ENCODE measurements at regions not wholly inside any gene's neighbourhood (a gene's known extent, or its start where the extent isn't known, plus 50 kb on each side); places are given as distances from the start of the nearest gene placed in this dataset.

DNA sequence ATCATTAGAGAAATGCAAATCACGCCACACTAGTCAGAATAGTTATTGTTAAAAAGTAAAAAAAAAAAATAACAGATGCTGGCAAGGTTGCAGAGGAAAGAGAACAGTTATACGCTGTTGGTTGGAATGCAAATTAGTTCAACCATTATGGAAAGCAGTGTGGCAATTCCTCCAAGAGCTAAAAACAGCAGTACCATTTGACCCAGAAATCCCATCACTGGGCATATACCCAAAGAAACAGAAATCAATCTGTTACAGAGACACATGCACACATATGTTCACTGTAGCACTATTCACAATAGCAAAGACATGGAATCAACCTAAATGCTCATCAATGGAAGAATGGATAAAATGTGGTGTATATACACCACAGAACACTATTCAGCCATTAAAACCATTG is 388.7 kb upstream of the FMR1 start:
- TF ChIP-seq EP300 (IDR thresholded peaks at IDR 0.05) (no peak), POLR2A (IDR thresholded peaks at IDR 0.05) (no peak)
- TF ChIP-seq, protein P1, sequence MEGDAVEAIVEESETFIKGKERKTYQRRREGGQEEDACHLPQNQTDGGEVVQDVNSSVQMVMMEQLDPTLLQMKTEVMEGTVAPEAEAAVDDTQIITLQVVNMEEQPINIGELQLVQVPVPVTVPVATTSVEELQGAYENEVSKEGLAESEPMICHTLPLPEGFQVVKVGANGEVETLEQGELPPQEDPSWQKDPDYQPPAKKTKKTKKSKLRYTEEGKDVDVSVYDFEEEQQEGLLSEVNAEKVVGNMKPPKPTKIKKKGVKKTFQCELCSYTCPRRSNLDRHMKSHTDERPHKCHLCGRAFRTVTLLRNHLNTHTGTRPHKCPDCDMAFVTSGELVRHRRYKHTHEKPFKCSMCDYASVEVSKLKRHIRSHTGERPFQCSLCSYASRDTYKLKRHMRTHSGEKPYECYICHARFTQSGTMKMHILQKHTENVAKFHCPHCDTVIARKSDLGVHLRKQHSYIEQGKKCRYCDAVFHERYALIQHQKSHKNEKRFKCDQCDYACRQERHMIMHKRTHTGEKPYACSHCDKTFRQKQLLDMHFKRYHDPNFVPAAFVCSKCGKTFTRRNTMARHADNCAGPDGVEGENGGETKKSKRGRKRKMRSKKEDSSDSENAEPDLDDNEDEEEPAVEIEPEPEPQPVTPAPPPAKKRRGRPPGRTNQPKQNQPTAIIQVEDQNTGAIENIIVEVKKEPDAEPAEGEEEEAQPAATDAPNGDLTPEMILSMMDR (IDR thresholded peaks at IDR 0.05): no peak

Data from ovary (tissue), 3 donors.